Common myeloid progenitor, CD34-positive (primary cell): ENCODE measurements at regions not wholly inside any gene's neighbourhood (a gene's known extent, or its start where the extent isn't known, plus 50 kb on each side); places are given as distances from the start of the nearest gene placed in this dataset.

Source experiments
- CTCF ChIA-PET: fragments of 350-600 bp; sonication (Branson Sonifier 250); formaldehyde crosslinking; loops from one replicate; lab custom pipeline; 2021; ENCODE audit warnings: antibody characterized with exemption; lab: Charles Lee
- POLR2A ChIA-PET: fragments of 350-600 bp; sonication (Branson Sonifier 250); formaldehyde crosslinking; loops from one replicate; lab custom pipeline; 2021; ENCODE audit warnings: antibody characterized with exemption; lab: Charles Lee
- DNase-seq, 3 donors: peaks; one replicate each; pipeline versions ENCODE4 v3.0.0 to v3.0.0-alpha.2; 2013
- H3K27ac ChIP-seq, 2 experiments: 1 replicate in 1 of 2; 2 replicates in 1 of 2; pipeline ENCODE4 v1.7.0; 2013; ENCODE audit warnings: inconsistent platforms in 2 of 2, low read length in 2 of 2, mild to moderate bottlenecking in 2 of 2, low read depth in 1 of 2, moderate library complexity in 1 of 2; ENCODE audit not compliant: severe bottlenecking in 2 of 2, insufficient read depth in 1 of 2, poor library complexity in 1 of 2
- H3K27me3 ChIP-seq, 5 experiments: replicated peaks in 2 of 5; 1 replicate in 3 of 5; 2 replicates in 2 of 5; pipeline versions ENCODE4 v1.6.1 to v1.7.0; 2013; ENCODE audit warnings: low read length in 4 of 5, mild to moderate bottlenecking in 2 of 5, moderate library complexity in 2 of 5, inconsistent platforms in 1 of 5; ENCODE audit not compliant: insufficient read depth in 5 of 5, control insufficient read depth in 4 of 5
- H3K36me3 ChIP-seq, 4 experiments: 1 replicate in 2 of 4; 2 replicates in 2 of 4; pipeline versions ENCODE4 v1.6.1 to v1.7.0; 2013; ENCODE audit warnings: low read length in 3 of 4, control low read depth in 1 of 4, mild to moderate bottlenecking in 1 of 4; ENCODE audit not compliant: control insufficient read depth in 4 of 4, insufficient read depth in 4 of 4
- H3K4me1 ChIP-seq, 4 experiments: 1 replicate in 3 of 4; 2 replicates in 1 of 4; pipeline versions ENCODE4 v1.6.1 to v1.7.1; 2013; ENCODE audit warnings: low read length in 3 of 4, mild to moderate bottlenecking in 3 of 4, control low read depth in 1 of 4, inconsistent platforms in 1 of 4, moderate library complexity in 1 of 4; ENCODE audit not compliant: control insufficient read depth in 4 of 4, insufficient read depth in 4 of 4; ENCODE audit errors: control extremely low read depth in 1 of 4
- H3K4me3 ChIP-seq, 7 experiments: 1 replicate in 4 of 7; 2 replicates in 3 of 7; pipeline versions ENCODE4 v1.5.1 to v1.7.0; 2013; ENCODE audit warnings: mild to moderate bottlenecking in 7 of 7, low read length in 6 of 7, moderate library complexity in 6 of 7, inconsistent platforms in 2 of 7, low read depth in 2 of 7, control low read depth in 1 of 7; ENCODE audit not compliant: insufficient read depth in 4 of 7, control insufficient read depth in 1 of 7; ENCODE audit errors: extremely low read depth in 1 of 7
- H3K9me3 ChIP-seq, 5 experiments: 1 replicate in 4 of 5; 2 replicates in 1 of 5; pipeline versions ENCODE4 v1.6.1 to v1.7.1; 2013; ENCODE audit warnings: low read length in 4 of 5, mild to moderate bottlenecking in 2 of 5, inconsistent platforms in 1 of 5, low read depth in 1 of 5, moderate library complexity in 1 of 5; ENCODE audit not compliant: control insufficient read depth in 4 of 5, insufficient read depth in 2 of 5; ENCODE audit errors: control extremely low read depth in 1 of 5
- WGBS: methylation state at CpG from one replicate; pipeline ENCODE4 v1.1.5; 2013; ENCODE audit not compliant: insufficient coverage; 5-methylcytosine and 5-hydroxymethylcytosine counted together

DNA sequence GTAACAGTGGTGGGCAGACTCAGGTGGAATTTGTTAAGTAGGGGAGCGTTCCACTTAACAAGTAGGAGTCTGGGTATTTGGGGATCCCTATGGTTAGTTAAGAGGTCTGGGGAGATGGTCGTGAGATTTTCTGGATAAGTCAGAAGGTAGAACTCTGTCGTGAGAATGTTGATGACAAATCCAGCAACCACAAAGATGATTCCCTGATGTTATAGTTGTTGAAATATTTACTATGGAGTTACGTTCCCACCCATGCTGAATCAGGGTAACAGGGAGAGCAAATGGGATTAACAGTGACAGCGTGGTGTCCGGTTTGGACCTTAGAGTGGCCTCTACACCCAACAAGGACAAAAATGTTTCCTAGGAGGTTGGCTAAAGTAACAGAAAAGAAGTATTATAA, 110.8 kb downstream of the MFSD1 start:
- DNase-seq, result no peak
- H3K9me3 ChIP-seq, result no peaks in the 10 kb centered on the region
- no peak overlapping the region for H3K4me3 ChIP-seq
- ChIA-PET POLR2A (no interaction called here), CTCF (no interaction called here)
- WGBS, result 98% methylated on average over 6 of the region's 6 CpGs
- H3K36me3 ChIP-seq, result no peaks in the 10 kb centered on the region
- no peaks in the 10 kb centered on the region for H3K4me1 ChIP-seq
- H3K27me3 ChIP-seq, result peaks cover 0 to 2% (median 0%) of the 10 kb centered on the region in 5 experiments
- no peak overlapping the region for H3K27ac ChIP-seq

DNA sequence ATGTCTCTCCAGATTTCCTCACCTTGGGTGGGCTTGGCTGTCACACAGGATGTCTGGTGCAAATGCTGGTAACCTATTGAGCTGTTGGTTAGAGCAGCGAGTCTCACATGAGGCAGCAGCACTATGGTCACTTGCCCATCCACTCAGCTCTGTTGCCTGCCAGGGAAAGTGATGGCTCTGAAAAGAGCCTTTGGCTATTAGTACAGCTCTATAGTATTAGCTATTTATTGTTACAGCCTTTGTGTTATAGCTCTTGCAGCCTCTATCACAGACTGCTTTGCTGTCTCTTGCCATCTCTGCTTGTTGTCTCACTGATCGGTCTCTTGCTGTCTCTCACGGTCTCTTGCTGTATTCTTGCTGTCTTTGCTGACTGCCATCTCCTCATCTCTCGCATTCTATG, 114.3 kb downstream of the MFSD1 start:
- POLR2A ChIA-PET, result no interaction called here

DNA sequence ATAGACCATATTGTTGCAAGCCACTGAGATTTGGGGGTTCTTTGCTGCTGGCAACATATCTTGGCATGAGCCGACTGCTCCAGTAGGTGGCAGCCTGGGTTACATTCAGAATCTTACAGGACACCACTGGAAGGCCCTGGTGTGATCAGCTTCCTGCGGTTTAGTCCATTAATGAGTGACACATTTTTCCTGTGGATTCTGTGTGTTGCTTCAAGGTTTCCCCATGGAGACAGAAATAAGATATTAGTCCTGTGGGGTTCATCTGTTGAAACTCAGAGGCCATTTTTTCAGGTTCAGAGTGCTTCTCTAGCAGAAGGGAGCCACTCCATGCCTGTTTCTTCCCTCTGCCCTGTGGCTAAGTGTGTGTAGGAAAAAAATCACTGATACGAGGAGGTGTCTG, 116.2 kb downstream of the MFSD1 start:
- no peak overlapping the region for H3K27ac ChIP-seq
- H3K36me3 ChIP-seq, result no peaks in the 10 kb centered on the region
- ChIA-PET CTCF (no interaction called here), POLR2A (no interaction called here)
- no peak overlapping the region for H3K4me3 ChIP-seq
- 6% methylated on average over 2 of the region's 3 CpGs for WGBS
- peaks cover 0 to 6% (median 0%) of the 10 kb centered on the region in 5 experiments for H3K27me3 ChIP-seq
- H3K4me1 ChIP-seq, result no peaks in the 10 kb centered on the region
- DNase-seq, result peak; percentile 13 to 43 (median 35)
- no peaks in the 10 kb centered on the region for H3K9me3 ChIP-seq

More for the DNA sequence above, 114.3 kb downstream of the MFSD1 start:
- H3K9me3 ChIP-seq, result no peaks in the 10 kb centered on the region
- no peak for DNase-seq
- H3K27me3 ChIP-seq, result peaks cover 0 to 6% (median 0%) of the 10 kb centered on the region in 5 experiments
- no peak overlapping the region for H3K4me3 ChIP-seq
- no peaks in the 10 kb centered on the region for H3K4me1 ChIP-seq
- no peaks in the 10 kb centered on the region for H3K36me3 ChIP-seq
- no peak overlapping the region for H3K27ac ChIP-seq
- WGBS, result 89% methylated on average over 3 of the region's 4 CpGs
- CTCF ChIA-PET, result no interaction called here

DNA sequence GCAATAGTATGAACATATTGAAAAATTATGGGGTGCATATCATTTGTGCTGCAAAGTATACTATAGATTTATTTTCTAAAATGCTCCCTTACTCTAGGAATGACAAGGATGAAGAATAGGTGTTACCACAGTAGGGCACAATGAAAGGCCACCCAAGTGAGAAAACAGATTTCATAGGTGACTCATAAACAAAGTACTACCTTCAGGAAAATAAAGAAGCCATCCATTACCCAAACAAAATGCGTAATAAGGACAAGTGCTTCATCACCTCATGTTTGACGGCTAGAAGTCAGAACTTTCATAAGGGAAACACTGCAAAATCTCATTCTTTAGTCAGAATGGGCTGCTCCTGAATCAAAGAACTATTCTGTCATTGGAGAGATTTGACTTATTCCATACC, 116.6 kb downstream of the MFSD1 start:
- CTCF ChIA-PET, result no interaction called here
- no peaks in the 10 kb centered on the region for H3K4me1 ChIP-seq
- 88% methylated on average over 1 of the region's 2 CpGs for WGBS

DNA sequence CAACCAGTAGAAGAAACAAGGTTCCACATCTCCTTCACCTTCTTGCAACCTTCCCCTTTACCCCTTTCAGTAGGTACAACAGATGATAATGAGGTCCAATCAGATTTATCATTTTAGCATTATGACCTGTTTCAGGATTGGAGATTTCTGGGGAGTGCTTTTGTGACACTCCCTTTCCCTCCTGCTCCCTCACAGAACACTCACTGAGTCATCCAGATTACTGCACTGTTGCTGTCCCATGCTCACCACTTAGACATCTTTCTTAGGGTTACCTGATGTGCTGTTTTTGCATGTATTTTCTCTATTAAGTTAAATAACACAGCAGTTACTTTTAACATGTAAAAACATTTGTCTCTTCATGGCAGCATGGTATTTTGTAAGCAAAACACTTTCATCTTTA, 118.5 kb downstream of the MFSD1 start:
- Histone ChIP-seq H3K4me1 (no peaks in the 10 kb centered on the region), H3K9me3 (no peaks in the 10 kb centered on the region), H3K27me3 (peaks cover 0 to 6% (median 0%) of the 10 kb centered on the region in 5 experiments), H3K27ac (no peak overlapping the region), H3K4me3 (no peak overlapping the region), H3K36me3 (no peaks in the 10 kb centered on the region)
- POLR2A ChIA-PET, result no interaction called here
- no peak for DNase-seq
- CTCF ChIA-PET, result interaction anchor here (1.1 to 1.3 kb wide), 2 partner anchors 10 to 340 kb away, joined by 4 read pairs; no protein-coding TSS in a partner anchor

More for the DNA sequence above, 116.6 kb downstream of the MFSD1 start:
- Histone ChIP-seq H3K36me3 (no peaks in the 10 kb centered on the region), H3K9me3 (no peaks in the 10 kb centered on the region), H3K27me3 (peaks cover 0 to 6% (median 0%) of the 10 kb centered on the region in 5 experiments), H3K27ac (no peak overlapping the region), H3K4me3 (no peak overlapping the region)
- no peak for DNase-seq
- POLR2A ChIA-PET, result no interaction called here

DNA sequence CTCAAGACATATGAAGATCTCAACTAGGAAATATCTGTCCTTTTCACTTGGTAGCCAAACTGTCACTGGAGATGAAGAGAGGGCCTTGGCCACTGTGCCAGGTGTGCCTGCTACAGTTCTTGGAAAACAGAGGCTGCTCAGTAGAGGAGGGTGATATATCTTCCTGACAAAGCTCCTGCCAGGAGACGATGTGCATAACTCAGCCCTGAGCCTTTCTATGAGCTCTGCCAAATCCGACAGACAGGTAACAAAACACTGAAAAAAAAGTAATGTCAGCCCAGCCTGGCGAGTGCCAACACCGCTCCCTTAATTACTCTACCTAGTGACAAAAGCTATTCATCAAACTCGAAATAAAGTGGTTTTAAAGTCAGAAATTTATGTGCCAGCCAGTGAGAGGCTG, 123.2 kb downstream of the MFSD1 start:
- WGBS, result 89% methylated on average over 5 of the region's 5 CpGs
- Histone ChIP-seq H3K27me3 (peaks cover 0 to 3% (median 0%) of the 10 kb centered on the region in 5 experiments), H3K4me1 (no peaks in the 10 kb centered on the region), H3K4me3 (no peak overlapping the region), H3K9me3 (no peaks in the 10 kb centered on the region), H3K27ac (no peak overlapping the region), H3K36me3 (no peaks in the 10 kb centered on the region)
- CTCF ChIA-PET, result no interaction called here
- no peak for DNase-seq
- POLR2A ChIA-PET, result no interaction called here

DNA sequence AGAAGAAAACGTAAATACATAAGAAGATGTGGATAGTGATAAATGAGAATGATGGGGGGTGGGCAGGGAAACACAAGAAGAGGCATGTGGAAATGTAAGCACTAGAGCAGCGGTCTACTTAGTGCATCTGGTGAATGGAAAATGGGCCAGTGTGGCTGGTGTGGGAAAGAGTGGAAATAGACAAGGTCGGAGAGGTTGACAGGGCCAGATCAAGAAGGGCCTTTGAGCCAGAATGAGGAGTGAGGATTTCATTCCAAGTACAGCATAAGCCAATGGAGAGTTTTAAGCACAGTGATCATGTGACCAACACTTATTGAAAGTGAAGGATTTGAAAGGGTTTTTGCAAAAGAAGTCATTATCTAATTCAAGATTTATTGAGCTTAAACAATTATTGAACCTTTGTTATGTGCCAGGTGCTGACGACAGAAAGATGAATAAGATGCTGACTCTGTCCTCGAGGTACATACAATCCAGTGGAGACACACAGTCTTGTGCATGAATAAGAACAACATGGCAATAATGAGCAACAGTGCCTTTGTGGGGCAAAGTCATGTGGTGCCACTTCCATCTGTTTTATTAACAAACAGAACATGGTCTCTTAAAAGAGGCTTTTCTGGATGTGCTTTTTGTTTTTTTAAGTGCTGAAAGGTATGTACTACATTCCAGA, 124.1 kb downstream of the MFSD1 start:
- H3K36me3 ChIP-seq, result no peaks in the 10 kb centered on the region
- H3K4me3 ChIP-seq, result no peak overlapping the region
- WGBS, result 94% methylated on average over 4 of the region's 5 CpGs
- CTCF ChIA-PET, result no interaction called here
- H3K27me3 ChIP-seq, result peaks cover 0 to 2% (median 0%) of the 10 kb centered on the region in 5 experiments
- H3K4me1 ChIP-seq, result no peaks in the 10 kb centered on the region
- DNase-seq, result no peak
- no peaks in the 10 kb centered on the region for H3K9me3 ChIP-seq
- H3K27ac ChIP-seq, result no peak overlapping the region
- POLR2A ChIA-PET, result no interaction called here
